ENCODE measurements at regions not wholly inside any gene's neighbourhood (a gene's known extent, or its start where the extent isn't known, plus 50 kb on each side); places are given as distances from the start of the nearest gene placed in this dataset.

DNA sequence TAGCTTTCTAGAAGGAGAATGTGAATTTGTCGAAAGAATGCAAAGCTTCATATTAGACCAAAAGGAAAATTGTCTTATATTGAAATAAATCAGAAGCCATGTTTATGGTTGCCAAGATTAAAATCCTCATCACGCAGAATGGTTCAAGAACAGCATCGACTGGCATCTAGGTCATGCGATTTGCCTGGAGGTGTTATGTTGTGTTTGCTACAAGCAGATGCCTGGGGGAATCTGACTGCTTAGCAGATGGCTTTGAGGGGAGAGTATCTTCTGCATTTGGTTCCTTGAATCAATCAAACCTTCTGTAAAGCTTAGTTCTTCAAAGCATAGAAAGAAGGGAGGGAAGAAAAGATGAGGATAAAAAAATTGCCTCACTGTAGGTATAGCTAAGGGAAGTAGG, 585.8 kb downstream of the QKI start:
- TF ChIP-seq POLR2AphosphoS5 (IDR thresholded peaks at IDR 0.05; ENCODE audit: low read depth, low read length) (no peak), TAF1 (IDR thresholded peaks at IDR 0.05; ENCODE audit: borderline replicate concordance, insufficient read depth, low read length) (no peak), SIN3A (IDR thresholded peaks at IDR 0.05; ENCODE audit: borderline replicate concordance, insufficient read depth, low read length) (no peak), FOXP2 (optimal IDR thresholded peaks at IDR 0.05; ENCODE audit: borderline replicate concordance, extremely low read depth, extremely low read length, insufficient read depth) (no peak)
- TF ChIP-seq, protein P1, sequence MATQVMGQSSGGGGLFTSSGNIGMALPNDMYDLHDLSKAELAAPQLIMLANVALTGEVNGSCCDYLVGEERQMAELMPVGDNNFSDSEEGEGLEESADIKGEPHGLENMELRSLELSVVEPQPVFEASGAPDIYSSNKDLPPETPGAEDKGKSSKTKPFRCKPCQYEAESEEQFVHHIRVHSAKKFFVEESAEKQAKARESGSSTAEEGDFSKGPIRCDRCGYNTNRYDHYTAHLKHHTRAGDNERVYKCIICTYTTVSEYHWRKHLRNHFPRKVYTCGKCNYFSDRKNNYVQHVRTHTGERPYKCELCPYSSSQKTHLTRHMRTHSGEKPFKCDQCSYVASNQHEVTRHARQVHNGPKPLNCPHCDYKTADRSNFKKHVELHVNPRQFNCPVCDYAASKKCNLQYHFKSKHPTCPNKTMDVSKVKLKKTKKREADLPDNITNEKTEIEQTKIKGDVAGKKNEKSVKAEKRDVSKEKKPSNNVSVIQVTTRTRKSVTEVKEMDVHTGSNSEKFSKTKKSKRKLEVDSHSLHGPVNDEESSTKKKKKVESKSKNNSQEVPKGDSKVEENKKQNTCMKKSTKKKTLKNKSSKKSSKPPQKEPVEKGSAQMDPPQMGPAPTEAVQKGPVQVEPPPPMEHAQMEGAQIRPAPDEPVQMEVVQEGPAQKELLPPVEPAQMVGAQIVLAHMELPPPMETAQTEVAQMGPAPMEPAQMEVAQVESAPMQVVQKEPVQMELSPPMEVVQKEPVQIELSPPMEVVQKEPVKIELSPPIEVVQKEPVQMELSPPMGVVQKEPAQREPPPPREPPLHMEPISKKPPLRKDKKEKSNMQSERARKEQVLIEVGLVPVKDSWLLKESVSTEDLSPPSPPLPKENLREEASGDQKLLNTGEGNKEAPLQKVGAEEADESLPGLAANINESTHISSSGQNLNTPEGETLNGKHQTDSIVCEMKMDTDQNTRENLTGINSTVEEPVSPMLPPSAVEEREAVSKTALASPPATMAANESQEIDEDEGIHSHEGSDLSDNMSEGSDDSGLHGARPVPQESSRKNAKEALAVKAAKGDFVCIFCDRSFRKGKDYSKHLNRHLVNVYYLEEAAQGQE (IDR thresholded peaks at IDR 0.05; ENCODE audit: insufficient read depth in 1 of 2, low read depth in 2 of 2, low read length in 2 of 2), result no peak

DNA sequence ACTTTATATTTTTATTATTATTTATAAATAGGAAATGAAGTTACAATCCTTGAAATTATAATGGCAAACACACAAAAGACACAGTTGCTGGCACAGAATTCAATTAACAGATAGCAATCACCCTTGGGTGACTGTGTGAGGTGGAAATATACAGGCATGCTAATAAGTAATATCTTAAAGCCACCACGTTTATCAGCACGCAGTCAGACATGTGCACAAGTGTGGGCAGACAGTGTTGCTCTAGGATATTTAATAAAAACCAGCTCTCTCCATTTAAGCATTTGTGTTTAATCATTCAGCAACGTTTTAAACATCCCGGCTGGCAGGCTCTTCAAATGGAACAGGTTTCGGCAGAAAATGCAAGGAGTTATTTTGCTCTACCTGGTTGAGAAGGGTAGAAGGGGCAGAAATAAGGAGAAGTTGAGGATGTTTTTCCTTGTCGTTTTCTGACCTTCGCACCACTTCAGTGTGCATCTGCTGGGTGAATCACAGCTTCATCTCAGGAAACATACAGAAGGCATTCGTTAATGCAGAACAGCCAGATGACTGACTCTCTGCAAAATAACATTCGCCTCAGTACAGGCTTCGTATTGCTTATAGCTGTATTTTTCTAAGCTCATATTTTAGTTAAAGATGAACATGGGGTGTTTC, 585.1 kb downstream of the QKI start:
- TF ChIP-seq POLR2AphosphoS5 (IDR thresholded peaks at IDR 0.05; ENCODE audit: low read depth, low read length), result no peak
- no peak for TF ChIP-seq SIN3A (IDR thresholded peaks at IDR 0.05; ENCODE audit: borderline replicate concordance, insufficient read depth, low read length)
- TF ChIP-seq, protein P1 (IDR thresholded peaks at IDR 0.05; ENCODE audit: insufficient read depth in 1 of 2, low read depth in 2 of 2, low read length in 2 of 2), result no peak
- no peak for TF ChIP-seq FOXP2 (optimal IDR thresholded peaks at IDR 0.05; ENCODE audit: borderline replicate concordance, extremely low read depth, extremely low read length, insufficient read depth)
- no peak for TF ChIP-seq TAF1 (IDR thresholded peaks at IDR 0.05; ENCODE audit: borderline replicate concordance, insufficient read depth, low read length)

DNA sequence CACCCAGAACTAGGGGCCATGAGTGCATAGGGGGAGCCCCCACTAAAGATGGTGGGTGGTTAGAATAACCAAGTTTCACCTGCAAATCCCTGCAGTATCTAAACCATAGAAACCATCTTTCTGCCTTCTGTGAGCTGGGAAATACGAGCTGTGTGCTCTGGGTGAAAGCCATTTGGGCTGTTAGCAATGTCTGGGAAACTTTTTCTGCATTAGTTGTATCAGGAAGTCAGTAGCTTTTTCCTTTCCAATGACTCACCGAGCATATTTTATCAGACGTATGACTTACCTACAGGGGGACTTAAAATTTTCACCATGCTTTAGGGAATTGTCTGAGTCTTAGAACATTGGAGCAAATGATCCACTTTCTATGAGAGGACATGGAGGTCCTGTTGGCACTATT, 584.0 kb downstream of the QKI start:
- TF ChIP-seq POLR2AphosphoS5 (IDR thresholded peaks at IDR 0.05; ENCODE audit: low read depth, low read length), result no peak
- TF ChIP-seq, protein P1 (IDR thresholded peaks at IDR 0.05; ENCODE audit: insufficient read depth in 1 of 2, low read depth in 2 of 2, low read length in 2 of 2), result no peak
- TF ChIP-seq FOXP2 (optimal IDR thresholded peaks at IDR 0.05; ENCODE audit: borderline replicate concordance, extremely low read depth, extremely low read length, insufficient read depth), result no peak
- no peak for TF ChIP-seq TAF1 (IDR thresholded peaks at IDR 0.05; ENCODE audit: borderline replicate concordance, insufficient read depth, low read length)
- no peak for TF ChIP-seq SIN3A (IDR thresholded peaks at IDR 0.05; ENCODE audit: borderline replicate concordance, insufficient read depth, low read length)

DNA sequence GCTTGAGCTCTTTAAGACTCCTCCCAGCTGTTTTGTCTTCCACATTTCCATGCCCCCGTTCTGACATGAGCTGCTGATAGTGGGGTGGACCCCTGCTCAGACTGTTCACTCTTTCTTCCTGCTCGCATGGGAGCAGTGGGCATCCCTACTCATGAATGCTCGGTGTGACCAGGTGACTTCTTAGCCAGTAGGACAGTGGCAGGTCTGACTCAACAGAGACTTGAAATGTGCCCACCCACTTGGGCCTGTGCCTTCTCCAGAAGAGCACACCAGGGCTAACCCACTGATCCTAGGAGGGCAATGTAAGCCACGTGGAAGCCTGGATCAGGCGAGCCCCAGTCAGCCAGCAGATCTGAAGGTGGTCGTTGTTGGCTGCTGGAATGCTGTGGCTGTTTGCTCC, 582.0 kb downstream of the QKI start:
- TF ChIP-seq POLR2AphosphoS5 (IDR thresholded peaks at IDR 0.05; ENCODE audit: low read depth, low read length) (no peak), TAF1 (IDR thresholded peaks at IDR 0.05; ENCODE audit: borderline replicate concordance, insufficient read depth, low read length) (no peak), FOXP2 (optimal IDR thresholded peaks at IDR 0.05; ENCODE audit: borderline replicate concordance, extremely low read depth, extremely low read length, insufficient read depth) (no peak), SIN3A (IDR thresholded peaks at IDR 0.05; ENCODE audit: borderline replicate concordance, insufficient read depth, low read length) (no peak)
- TF ChIP-seq, protein P1 (IDR thresholded peaks at IDR 0.05; ENCODE audit: insufficient read depth in 1 of 2, low read depth in 2 of 2, low read length in 2 of 2), result no peak
